ENCODE measurements at regions not wholly inside any gene's neighbourhood (a gene's known extent, or its start where the extent isn't known, plus 50 kb on each side); places are given as distances from the start of the nearest gene placed in this dataset.
"Not testable (repeated sequence)": the region's sequence is repeated elsewhere in the genome, so short reads cannot be mapped to it uniquely, and the experiment has no call there.

DNA sequence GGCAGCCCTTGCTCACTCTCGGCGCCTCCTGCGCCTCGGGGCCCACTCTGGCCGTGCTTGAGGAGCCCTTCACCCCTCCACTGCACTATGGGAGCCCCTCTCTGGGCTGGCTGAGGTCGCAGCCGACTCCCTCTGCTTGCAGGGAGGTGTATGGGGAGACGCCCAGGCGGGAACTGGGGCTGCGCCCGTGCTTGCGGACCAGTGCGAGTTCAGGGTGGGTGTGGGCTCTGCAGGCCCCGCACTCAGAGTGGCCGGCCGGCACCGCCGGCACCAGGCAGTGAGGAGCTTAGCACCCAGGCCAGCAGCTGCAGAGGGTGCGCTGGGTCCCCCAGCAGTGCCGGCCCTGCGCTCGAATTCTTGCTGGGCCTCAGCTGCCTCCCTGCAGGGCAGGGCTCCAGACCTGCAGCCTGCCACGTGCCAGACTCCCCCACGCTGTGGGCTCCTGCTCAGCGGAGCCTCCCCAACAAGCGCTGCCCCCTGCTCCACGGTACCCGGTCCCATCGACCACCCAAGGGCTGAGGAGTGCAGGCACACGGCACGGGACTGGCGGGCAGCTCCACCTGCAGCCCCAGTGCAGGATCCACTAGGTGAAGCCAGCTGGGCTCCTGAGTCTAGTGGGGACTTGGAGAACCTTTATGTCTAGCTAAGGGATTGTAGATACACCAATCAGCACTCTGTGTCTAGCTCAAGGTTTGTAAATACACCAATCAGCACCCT lies 54.0 kb upstream of the WWC2 start:
- H3K36me3 Mint-ChIP-seq, ATAC-seq: not testable (repeated sequence)
- peaks cover 12 to 21% (median 12%) of the 10 kb centered on the region in 5 donors for H3K27me3 Mint-ChIP-seq

DNA sequence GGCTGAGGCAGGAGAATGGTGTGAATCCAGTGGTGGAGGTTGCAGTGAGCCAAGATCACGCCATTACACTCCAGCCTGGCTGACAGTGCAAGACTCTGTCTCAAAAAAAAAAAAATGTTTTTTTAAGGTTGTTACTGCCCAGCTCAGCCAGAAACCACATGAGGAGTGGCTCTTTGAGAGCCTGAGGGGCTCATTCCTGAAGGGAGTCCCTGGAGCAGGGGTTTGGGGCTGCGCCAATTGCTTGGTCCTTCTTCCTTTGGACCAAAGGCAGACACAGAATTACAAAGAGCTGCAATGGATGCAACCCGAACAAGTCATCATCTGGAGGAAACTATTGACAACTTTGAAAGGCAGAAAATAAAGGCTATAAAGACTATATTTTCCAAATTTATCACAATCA lies 60.6 kb upstream of the WWC2 start:
- Mint-ChIP-seq H3K4me1 (no peaks in the 10 kb centered on the region), H3K4me3 (no peak overlapping the region), H3K27ac (no peak overlapping the region), H3K36me3 (peaks cover 0 to 5% (median 0%) of the 10 kb centered on the region in 3 donors), H3K27me3 (peaks cover 3 to 18% (median 7%) of the 10 kb centered on the region in 5 donors), H3K9me3 (peaks cover 0 to 5% (median 0%) of the 10 kb centered on the region in 9 donors)
- ATAC-seq (no peak), DNase-seq (no peak)
- POLR2A ChIA-PET, result no interaction called here

More for the DNA sequence above, 54.0 kb upstream of the WWC2 start:
- DNase-seq, POLR2A ChIA-PET, H3K4me1 Mint-ChIP-seq, H3K27ac Mint-ChIP-seq, H3K4me3 Mint-ChIP-seq, H3K9me3 Mint-ChIP-seq: not testable (repeated sequence)

DNA sequence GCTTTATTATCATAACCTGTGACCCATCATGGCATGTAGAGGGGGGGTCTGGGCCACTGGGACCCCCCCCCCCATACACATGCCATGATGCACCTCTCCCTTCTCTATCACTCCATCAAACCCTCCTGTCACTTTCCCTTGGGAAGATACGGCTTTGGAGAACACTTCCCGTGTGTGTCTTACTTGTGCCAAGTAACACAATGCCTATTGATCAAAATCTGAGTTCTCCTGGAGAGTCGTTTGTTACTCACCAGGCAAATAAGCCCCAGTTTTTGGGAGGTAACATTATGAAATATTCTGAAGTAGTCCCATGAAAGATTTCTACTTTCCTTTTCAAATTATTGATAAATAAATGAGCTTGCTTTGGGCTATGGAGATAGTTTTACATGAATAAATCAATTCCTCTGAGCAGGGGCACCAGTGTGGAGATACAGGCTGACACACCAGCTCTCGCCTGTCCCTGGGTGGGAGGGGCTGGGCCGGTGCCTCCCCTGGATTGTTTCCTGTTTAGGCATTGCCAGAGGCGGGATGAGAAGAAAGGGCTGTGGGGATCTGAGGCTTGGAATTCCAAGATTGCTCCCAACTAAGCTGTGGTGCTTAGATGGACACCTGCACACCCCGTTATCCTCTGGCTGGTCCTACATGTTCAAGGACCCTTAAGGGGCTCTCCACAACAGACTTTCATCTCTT lies 63.2 kb upstream of the WWC2 start:
- peaks cover 0 to 5% (median 0%) of the 10 kb centered on the region in 9 donors for H3K9me3 Mint-ChIP-seq
- POLR2A ChIA-PET, result no interaction called here

DNA sequence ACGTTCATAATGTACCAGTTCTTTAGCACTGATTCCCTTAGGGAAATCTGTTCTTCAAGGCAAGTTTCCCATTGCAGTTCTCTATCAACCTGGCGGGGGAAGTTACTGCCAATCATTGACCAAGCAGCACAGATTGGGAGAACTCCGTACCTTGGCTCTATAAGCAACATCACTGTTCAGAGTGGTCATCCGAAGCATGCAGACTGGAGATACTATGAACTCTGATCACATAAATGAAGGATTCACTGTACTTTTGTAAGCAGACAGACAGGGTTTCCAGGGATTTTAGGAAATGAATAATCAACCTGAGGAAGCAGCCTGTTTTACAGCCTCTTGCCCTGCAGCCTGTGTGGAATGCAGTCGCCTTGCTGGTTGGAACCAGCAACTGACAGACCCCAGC lies 63.8 kb upstream of the WWC2 start:
- POLR2A ChIA-PET, result no interaction called here
- ATAC-seq, result no peak
- Mint-ChIP-seq H3K36me3 (peaks cover 0 to 5% (median 0%) of the 10 kb centered on the region in 3 donors), H3K4me3 (no peak overlapping the region), H3K9me3 (peaks cover 0 to 5% (median 0%) of the 10 kb centered on the region in 9 donors), H3K27me3 (peaks cover 5 to 16% (median 9%) of the 10 kb centered on the region in 5 donors), H3K27ac (no peak overlapping the region), H3K4me1 (no peaks in the 10 kb centered on the region)
- no peak for DNase-seq

More for the DNA sequence above, 63.2 kb upstream of the WWC2 start:
- no peak for ATAC-seq
- Mint-ChIP-seq H3K27ac (no peak overlapping the region), H3K4me3 (no peak overlapping the region), H3K27me3 (peaks cover 5 to 16% (median 7%) of the 10 kb centered on the region in 5 donors), H3K4me1 (no peaks in the 10 kb centered on the region), H3K36me3 (peaks cover 0 to 5% (median 0%) of the 10 kb centered on the region in 3 donors)
- no peak for DNase-seq

- Mint-ChIP-seq H3K36me3 (no peaks in the 10 kb centered on the region), H3K9me3 (no peaks in the 10 kb centered on the region), H3K4me1 (no peaks in the 10 kb centered on the region), H3K27me3 (peaks cover 0 to 15% (median 4%) of the 10 kb centered on the region in 5 donors), H3K27ac (no peak overlapping the region), H3K4me3 (no peak overlapping the region)
- DNase-seq (no peak), ATAC-seq (no peak)
- POLR2A ChIA-PET, result no interaction called here
Observed at GRCh38 chr4:183030823-183031222, 68.2 kb upstream of the WWC2 start.

GRCh38 chr4:183030309-183030708 lies 68.7 kb upstream of the WWC2 start:
- H3K4me1 Mint-ChIP-seq, result no peaks in the 10 kb centered on the region

GRCh38 chr4:183029365-183029764 lies 69.7 kb upstream of the WWC2 start:
- DNase-seq (no peak), ATAC-seq (no peak)
- no peaks in the 10 kb centered on the region for H3K4me1 Mint-ChIP-seq
- H3K4me3 Mint-ChIP-seq, result no peak overlapping the region
- no peaks in the 10 kb centered on the region for H3K9me3 Mint-ChIP-seq
- H3K27ac Mint-ChIP-seq, result no peak overlapping the region
- peaks cover 0 to 15% (median 1%) of the 10 kb centered on the region in 5 donors for H3K27me3 Mint-ChIP-seq
- no peaks in the 10 kb centered on the region for H3K36me3 Mint-ChIP-seq
- POLR2A ChIA-PET, result no interaction called here

More at GRCh38 chr4:183030309-183030708, 68.7 kb upstream of the WWC2 start:
- Mint-ChIP-seq H3K36me3 (no peaks in the 10 kb centered on the region), H3K27me3 (peaks cover 0 to 15% (median 1%) of the 10 kb centered on the region in 5 donors), H3K9me3 (no peaks in the 10 kb centered on the region), H3K27ac (no peak overlapping the region), H3K4me3 (no peak overlapping the region)
- POLR2A ChIA-PET, result no interaction called here
- ATAC-seq, result no peak
- DNase-seq, result no peak

DNA sequence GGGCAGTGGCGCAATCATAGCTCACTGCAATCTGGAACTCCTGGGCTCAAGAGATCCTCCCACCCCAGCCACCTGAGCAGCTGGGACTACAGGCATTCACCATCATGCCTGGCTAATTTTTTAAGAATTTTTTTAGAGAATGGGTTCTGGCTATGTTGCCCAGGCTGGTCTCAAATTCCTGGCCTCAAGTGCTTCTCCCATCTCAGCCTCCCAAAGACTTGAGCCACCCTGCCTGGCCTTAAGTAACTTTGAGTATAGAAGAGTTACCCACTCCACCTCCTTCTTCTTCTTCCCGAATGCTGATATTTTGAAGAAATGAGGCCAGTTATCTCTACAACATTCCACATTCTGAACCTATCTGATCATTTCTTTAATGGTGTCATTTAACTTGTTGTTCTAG lies 72.4 kb upstream of the WWC2 start:
- no peaks in the 10 kb centered on the region for H3K9me3 Mint-ChIP-seq
- peaks cover 2 to 16% (median 5%) of the 10 kb centered on the region in 5 donors for H3K27me3 Mint-ChIP-seq
- POLR2A ChIA-PET, result no interaction called here
- no peaks in the 10 kb centered on the region for H3K4me1 Mint-ChIP-seq
- H3K4me3 Mint-ChIP-seq, result no peak overlapping the region
- no peak for DNase-seq
- H3K27ac Mint-ChIP-seq, result no peak overlapping the region
- H3K36me3 Mint-ChIP-seq, result no peaks in the 10 kb centered on the region
- no peak for ATAC-seq

- ATAC-seq (no peak), DNase-seq (no peak)
- Mint-ChIP-seq H3K27ac (no peak overlapping the region), H3K27me3 (peaks cover 7 to 26% (median 9%) of the 10 kb centered on the region in 5 donors), H3K4me3 (no peak overlapping the region), H3K36me3 (peaks cover 0 to 3% (median 0%) of the 10 kb centered on the region in 3 donors), H3K9me3 (peaks cover 0 to 1% (median 0%) of the 10 kb centered on the region in 9 donors), H3K4me1 (no peaks in the 10 kb centered on the region)
- POLR2A ChIA-PET, result no interaction called here
Observed at GRCh38 chr4:183022617-183023016, 76.4 kb upstream of the WWC2 start.

GRCh38 chr4:183017962-183018361 lies 81.1 kb upstream of the WWC2 start:
- ATAC-seq (no peak), DNase-seq (no peak)
- peaks cover 4 to 38% (median 16%) of the 10 kb centered on the region in 5 donors for H3K27me3 Mint-ChIP-seq
- no peak overlapping the region for H3K27ac Mint-ChIP-seq
- H3K4me1 Mint-ChIP-seq, result no peaks in the 10 kb centered on the region
- no peak overlapping the region for H3K4me3 Mint-ChIP-seq
- peaks cover 0 to 4% (median 0%) of the 10 kb centered on the region in 3 donors for H3K36me3 Mint-ChIP-seq
- POLR2A ChIA-PET, result no interaction called here
- H3K9me3 Mint-ChIP-seq, result peaks cover 0 to 2% (median 0%) of the 10 kb centered on the region in 9 donors

DNA sequence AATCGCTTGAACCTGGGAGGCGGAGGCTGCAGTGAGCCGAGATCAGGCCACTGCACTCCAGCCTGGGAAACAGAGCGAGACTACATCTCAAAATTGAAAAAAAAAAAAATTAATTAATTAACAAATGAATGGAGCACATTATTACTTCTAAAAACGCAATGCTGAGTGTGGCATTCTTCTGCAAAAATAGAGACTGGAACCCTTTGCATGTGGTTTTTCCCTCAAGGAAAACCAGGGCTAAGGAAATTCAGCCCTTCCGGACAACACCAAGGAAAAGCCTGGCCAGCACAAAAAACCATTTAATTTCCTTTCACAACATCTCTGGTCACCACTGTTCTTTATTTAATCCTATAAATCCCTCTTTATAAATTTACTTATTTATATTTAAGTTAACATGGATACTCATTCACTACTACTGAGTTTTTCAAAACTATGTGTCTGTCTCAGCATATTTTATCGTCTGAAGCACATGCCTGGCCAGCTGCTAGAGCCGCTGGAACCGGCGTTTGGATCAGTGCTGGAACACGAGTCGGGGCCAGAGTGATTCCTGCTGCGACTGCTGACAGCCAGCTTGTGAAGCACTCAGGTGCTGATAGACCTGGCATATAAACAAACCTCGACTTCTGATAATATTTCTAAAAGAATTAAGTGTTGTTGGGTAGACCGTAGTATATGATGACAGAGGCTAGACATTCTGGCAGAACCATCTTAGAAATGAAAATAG lies 84.5 kb upstream of the WWC2 start:
- H3K4me1 Mint-ChIP-seq, result no peaks in the 10 kb centered on the region
- DNase-seq (no peak), ATAC-seq (no peak)
- POLR2A ChIA-PET, result no interaction called here
- peaks cover 1 to 41% (median 16%) of the 10 kb centered on the region in 5 donors for H3K27me3 Mint-ChIP-seq
- H3K4me3 Mint-ChIP-seq, result no peak overlapping the region
- peaks cover 0 to 4% (median 0%) of the 10 kb centered on the region in 3 donors for H3K36me3 Mint-ChIP-seq
- H3K9me3 Mint-ChIP-seq, result peaks cover 0 to 2% (median 0%) of the 10 kb centered on the region in 9 donors
- no peak overlapping the region for H3K27ac Mint-ChIP-seq

DNA sequence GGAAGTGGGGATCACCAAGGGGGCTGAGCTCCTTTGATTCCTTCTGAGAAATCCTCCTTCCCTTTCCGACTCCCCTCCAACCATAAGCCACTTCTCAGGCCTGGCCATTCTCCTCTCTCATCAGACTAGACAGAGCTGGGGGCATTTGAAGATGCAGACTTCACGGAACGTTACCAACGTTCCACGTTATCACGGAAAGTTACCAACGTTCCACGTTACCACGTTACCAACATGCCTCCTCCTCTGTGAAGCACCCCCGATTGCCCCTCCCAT lies 85.4 kb upstream of the WWC2 start:
- ATAC-seq, result no peak
- Mint-ChIP-seq H3K4me3 (peak overlapping the region in 1 of 10 donors; percentile 74), H3K36me3 (peaks cover 0 to 4% (median 0%) of the 10 kb centered on the region in 3 donors), H3K27ac (no peak overlapping the region), H3K4me1 (no peaks in the 10 kb centered on the region), H3K27me3 (peaks cover 1 to 45% (median 14%) of the 10 kb centered on the region in 5 donors), H3K9me3 (peaks cover 0 to 2% (median 0%) of the 10 kb centered on the region in 9 donors)
- DNase-seq, result no peak
- POLR2A ChIA-PET, result no interaction called here
